ENCODE measurements at regions not wholly inside any gene's neighbourhood (a gene's known extent, or its start where the extent isn't known, plus 50 kb on each side); places are given as distances from the start of the nearest gene placed in this dataset.

DNA sequence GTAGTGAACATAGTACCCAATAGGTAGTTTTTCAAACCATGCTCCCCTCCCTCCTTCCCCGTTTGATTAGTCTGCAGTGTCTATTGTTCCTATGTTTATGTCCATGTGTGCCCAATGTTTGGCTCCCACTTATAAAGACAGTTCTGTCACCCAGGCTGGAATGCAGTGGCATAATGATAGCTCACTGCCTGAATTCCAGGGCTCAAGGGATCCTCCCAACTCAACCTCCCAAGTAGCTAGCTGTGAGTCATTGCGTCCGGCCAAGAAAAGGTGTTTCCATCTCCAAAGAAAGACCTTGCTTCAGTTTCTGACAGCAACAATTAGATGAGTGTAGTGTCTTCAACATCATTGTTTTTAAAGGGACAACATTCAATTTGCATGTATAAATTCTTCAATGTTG is 131.1 kb upstream of the CEP162 start:
- ChIA-PET POLR2A (no interaction called here), CTCF (no interaction called here)
- peaks cover 10% of the 10 kb centered on the region for H3K4me1 ChIP-seq (ENCODE audit: control insufficient read depth, insufficient read depth, low read length)
- no peaks in the 10 kb centered on the region for H3K36me3 ChIP-seq (ENCODE audit: control insufficient read depth in 2 of 2, insufficient read depth in 1 of 2, low read length in 2 of 2)
- TF ChIP-seq SETDB1 (IDR thresholded peaks at IDR 0.05; ENCODE audit: insufficient read length, low read length) (peak; percentile 36), ZNF155 (tag by site-specific recombination; IDR thresholded peaks at IDR 0.05) (no peak)
- H3K4me3 ChIP-seq (ENCODE audit: low read depth, low read length) = no peak overlapping the region
- no peak overlapping the region for H3K27ac ChIP-seq (ENCODE audit: extremely low read depth, low read depth, low read length)
- H3K9me3 ChIP-seq (ENCODE audit: control insufficient read depth, insufficient read depth, low read depth, low read length) = no peaks in the 10 kb centered on the region

DNA sequence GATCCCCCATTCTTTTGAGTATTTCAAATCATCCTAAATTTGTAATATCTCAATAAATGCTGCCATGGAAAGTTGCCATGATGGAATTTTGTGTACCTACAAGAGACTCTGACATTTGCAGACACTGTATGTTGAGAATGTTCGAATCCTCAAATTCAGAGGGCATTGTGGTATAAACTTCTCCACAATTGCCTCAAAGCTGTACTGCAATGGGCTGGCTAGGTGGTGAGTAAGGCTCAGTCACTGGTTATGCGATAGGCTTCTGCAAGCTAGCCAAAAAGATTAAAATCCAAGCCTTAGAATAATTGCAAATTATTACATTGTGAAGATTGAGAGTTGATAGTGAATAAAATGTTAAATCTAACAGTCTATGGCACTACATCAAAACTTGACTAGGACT is 130.2 kb upstream of the CEP162 start:
- TF ChIP-seq ZNF366 (tag by site-specific recombination; conservative IDR thresholded peaks at IDR 0.05) = no peak
- ChIA-PET CTCF (interaction anchor here (0.6 to 3.8 kb wide), 3 partner anchors 12 to 401 kb away, joined by 3 to 12 read pairs (median 3); no protein-coding TSS in a partner anchor), POLR2A (no interaction called here)
- H3K36me3 ChIP-seq (ENCODE audit: control insufficient read depth in 2 of 2, insufficient read depth in 1 of 2, low read length in 2 of 2) = no peaks in the 10 kb centered on the region
- no peak overlapping the region for H3K27ac ChIP-seq (ENCODE audit: extremely low read depth, low read depth, low read length)
- H3K4me3 ChIP-seq (ENCODE audit: low read depth, low read length) = no peak overlapping the region
- H3K4me1 ChIP-seq (ENCODE audit: control insufficient read depth, insufficient read depth, low read length) = peaks cover 13% of the 10 kb centered on the region
- H3K9me3 ChIP-seq (ENCODE audit: control insufficient read depth, insufficient read depth, low read depth, low read length) = no peaks in the 10 kb centered on the region

DNA sequence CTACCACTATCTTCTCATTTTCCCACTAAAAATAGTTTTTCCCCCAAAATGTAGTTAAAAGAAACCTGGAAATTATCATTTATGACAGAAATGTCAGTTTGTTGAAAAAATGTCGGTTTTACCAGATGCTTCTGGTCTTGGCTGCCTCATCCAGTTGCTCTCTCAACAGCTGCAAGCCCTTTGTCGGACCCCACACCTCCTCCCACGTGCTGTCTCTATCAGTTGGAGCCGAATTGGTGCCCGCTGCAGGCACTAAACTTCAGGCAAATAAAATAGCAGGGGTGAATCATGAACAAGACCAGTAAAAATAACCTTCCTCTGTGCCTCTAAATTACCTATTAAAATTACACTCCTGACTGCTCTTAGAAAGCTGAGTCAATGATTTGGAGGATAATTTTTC is 129.5 kb upstream of the CEP162 start:
- POLR2A ChIA-PET = no interaction called here
- H3K9me3 ChIP-seq (ENCODE audit: control insufficient read depth, insufficient read depth, low read depth, low read length) = no peaks in the 10 kb centered on the region
- H3K36me3 ChIP-seq (ENCODE audit: control insufficient read depth in 2 of 2, insufficient read depth in 1 of 2, low read length in 2 of 2) = no peaks in the 10 kb centered on the region
- no peak overlapping the region for H3K27ac ChIP-seq (ENCODE audit: extremely low read depth, low read depth, low read length)
- H3K4me1 ChIP-seq (ENCODE audit: control insufficient read depth, insufficient read depth, low read length) = peaks cover 13% of the 10 kb centered on the region
- CTCF ChIA-PET = interaction anchor here (0.6 to 3.8 kb wide), 3 partner anchors 11 to 400 kb away, joined by 3 to 12 read pairs (median 3); no protein-coding TSS in a partner anchor
- no peak overlapping the region for H3K4me3 ChIP-seq (ENCODE audit: low read depth, low read length)
- TF ChIP-seq, protein P1, sequence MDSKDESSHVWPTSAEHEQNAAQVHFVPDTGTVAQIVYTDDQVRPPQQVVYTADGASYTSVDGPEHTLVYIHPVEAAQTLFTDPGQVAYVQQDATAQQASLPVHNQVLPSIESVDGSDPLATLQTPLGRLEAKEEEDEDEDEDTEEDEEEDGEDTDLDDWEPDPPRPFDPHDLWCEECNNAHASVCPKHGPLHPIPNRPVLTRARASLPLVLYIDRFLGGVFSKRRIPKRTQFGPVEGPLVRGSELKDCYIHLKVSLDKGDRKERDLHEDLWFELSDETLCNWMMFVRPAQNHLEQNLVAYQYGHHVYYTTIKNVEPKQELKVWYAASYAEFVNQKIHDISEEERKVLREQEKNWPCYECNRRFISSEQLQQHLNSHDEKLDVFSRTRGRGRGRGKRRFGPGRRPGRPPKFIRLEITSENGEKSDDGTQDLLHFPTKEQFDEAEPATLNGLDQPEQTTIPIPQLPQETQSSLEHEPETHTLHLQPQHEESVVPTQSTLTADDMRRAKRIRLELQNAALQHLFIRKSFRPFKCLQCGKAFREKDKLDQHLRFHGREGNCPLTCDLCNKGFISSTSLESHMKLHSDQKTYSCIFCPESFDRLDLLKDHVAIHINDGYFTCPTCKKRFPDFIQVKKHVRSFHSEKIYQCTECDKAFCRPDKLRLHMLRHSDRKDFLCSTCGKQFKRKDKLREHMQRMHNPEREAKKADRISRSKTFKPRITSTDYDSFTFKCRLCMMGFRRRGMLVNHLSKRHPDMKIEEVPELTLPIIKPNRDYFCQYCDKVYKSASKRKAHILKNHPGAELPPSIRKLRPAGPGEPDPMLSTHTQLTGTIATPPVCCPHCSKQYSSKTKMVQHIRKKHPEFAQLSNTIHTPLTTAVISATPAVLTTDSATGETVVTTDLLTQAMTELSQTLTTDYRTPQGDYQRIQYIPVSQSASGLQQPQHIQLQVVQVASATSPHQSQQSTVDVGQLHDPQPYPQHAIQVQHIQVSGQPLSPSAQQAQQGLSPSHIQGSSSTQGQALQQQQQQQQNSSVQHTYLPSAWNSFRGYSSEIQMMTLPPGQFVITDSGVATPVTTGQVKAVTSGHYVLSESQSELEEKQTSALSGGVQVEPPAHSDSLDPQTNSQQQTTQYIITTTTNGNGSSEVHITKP (tag by site-specific recombination; IDR thresholded peaks at IDR 0.05) = peak; percentile 63
- TF ChIP-seq ZNF747 (tag by site-specific recombination; IDR thresholded peaks at IDR 0.05) (no peak), MEIS1 (CRISPR knock-in tag; IDR thresholded peaks at IDR 0.05; ENCODE audit: borderline replicate concordance) (no peak), SCRT2 (tag by site-specific recombination; IDR thresholded peaks at IDR 0.05) (no peak), ZSCAN23 (tag by site-specific recombination; IDR thresholded peaks at IDR 0.05) (no peak), REPIN1 (tag by site-specific recombination; IDR thresholded peaks at IDR 0.05; ENCODE audit: low read depth) (no peak), OSR2 (tag by site-specific recombination; IDR thresholded peaks at IDR 0.05) (no peak), ZNF302 (tag by site-specific recombination; IDR thresholded peaks at IDR 0.05; ENCODE audit: low read depth) (no peak), ZNF174 (tag by site-specific recombination; IDR thresholded peaks at IDR 0.05) (no peak), MYNN (tag by site-specific recombination; IDR thresholded peaks at IDR 0.05; ENCODE audit: borderline replicate concordance) (no peak), ZNF843 (tag by site-specific recombination; IDR thresholded peaks at IDR 0.05) (peak; percentile 65), ZNF792 (tag by site-specific recombination; IDR thresholded peaks at IDR 0.05) (peak; percentile 56; the same call in 1 of the 2 replicates), WT1 (tag by site-specific recombination; IDR thresholded peaks at IDR 0.05) (no peak), ZIC2 (tag by site-specific recombination; IDR thresholded peaks at IDR 0.05) (peak; percentile 88)
- TF ChIP-seq, protein P2, sequence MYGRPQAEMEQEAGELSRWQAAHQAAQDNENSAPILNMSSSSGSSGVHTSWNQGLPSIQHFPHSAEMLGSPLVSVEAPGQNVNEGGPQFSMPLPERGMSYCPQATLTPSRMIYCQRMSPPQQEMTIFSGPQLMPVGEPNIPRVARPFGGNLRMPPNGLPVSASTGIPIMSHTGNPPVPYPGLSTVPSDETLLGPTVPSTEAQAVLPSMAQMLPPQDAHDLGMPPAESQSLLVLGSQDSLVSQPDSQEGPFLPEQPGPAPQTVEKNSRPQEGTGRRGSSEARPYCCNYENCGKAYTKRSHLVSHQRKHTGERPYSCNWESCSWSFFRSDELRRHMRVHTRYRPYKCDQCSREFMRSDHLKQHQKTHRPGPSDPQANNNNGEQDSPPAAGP (tag by site-specific recombination; IDR thresholded peaks at IDR 0.05) = no peak
- TF ChIP-seq, protein P3, sequence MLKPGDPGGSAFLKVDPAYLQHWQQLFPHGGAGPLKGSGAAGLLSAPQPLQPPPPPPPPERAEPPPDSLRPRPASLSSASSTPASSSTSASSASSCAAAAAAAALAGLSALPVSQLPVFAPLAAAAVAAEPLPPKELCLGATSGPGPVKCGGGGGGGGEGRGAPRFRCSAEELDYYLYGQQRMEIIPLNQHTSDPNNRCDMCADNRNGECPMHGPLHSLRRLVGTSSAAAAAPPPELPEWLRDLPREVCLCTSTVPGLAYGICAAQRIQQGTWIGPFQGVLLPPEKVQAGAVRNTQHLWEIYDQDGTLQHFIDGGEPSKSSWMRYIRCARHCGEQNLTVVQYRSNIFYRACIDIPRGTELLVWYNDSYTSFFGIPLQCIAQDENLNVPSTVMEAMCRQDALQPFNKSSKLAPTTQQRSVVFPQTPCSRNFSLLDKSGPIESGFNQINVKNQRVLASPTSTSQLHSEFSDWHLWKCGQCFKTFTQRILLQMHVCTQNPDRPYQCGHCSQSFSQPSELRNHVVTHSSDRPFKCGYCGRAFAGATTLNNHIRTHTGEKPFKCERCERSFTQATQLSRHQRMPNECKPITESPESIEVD (tag by site-specific recombination; IDR thresholded peaks at IDR 0.05) = peak; percentile 70
- TF ChIP-seq, protein P4, sequence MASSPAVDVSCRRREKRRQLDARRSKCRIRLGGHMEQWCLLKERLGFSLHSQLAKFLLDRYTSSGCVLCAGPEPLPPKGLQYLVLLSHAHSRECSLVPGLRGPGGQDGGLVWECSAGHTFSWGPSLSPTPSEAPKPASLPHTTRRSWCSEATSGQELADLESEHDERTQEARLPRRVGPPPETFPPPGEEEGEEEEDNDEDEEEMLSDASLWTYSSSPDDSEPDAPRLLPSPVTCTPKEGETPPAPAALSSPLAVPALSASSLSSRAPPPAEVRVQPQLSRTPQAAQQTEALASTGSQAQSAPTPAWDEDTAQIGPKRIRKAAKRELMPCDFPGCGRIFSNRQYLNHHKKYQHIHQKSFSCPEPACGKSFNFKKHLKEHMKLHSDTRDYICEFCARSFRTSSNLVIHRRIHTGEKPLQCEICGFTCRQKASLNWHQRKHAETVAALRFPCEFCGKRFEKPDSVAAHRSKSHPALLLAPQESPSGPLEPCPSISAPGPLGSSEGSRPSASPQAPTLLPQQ (tag by site-specific recombination; IDR thresholded peaks at IDR 0.05) = peak; percentile 59; the same call in 1 of the 2 replicates
- TF ChIP-seq, protein P5, sequence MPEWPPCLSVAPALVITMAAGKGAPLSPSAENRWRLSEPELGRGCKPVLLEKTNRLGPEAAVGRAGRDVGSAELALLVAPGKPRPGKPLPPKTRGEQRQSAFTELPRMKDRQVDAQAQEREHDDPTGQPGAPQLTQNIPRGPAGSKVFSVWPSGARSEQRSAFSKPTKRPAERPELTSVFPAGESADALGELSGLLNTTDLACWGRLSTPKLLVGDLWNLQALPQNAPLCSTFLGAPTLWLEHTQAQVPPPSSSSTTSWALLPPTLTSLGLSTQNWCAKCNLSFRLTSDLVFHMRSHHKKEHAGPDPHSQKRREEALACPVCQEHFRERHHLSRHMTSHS (tag by site-specific recombination; IDR thresholded peaks at IDR 0.05) = no peak
- TF ChIP-seq, protein P6, sequence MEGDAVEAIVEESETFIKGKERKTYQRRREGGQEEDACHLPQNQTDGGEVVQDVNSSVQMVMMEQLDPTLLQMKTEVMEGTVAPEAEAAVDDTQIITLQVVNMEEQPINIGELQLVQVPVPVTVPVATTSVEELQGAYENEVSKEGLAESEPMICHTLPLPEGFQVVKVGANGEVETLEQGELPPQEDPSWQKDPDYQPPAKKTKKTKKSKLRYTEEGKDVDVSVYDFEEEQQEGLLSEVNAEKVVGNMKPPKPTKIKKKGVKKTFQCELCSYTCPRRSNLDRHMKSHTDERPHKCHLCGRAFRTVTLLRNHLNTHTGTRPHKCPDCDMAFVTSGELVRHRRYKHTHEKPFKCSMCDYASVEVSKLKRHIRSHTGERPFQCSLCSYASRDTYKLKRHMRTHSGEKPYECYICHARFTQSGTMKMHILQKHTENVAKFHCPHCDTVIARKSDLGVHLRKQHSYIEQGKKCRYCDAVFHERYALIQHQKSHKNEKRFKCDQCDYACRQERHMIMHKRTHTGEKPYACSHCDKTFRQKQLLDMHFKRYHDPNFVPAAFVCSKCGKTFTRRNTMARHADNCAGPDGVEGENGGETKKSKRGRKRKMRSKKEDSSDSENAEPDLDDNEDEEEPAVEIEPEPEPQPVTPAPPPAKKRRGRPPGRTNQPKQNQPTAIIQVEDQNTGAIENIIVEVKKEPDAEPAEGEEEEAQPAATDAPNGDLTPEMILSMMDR (tag by site-specific recombination; IDR thresholded peaks at IDR 0.05) = no peak

All from HEK293 (cell line).